Activated T-cell treated with anti-CD3 and anti-CD28 coated beads, Interleukin-2, amount 50 U/mL, for 1 hour (primary cell): ENCODE measurements at regions not wholly inside any gene's neighbourhood (a gene's known extent, or its start where the extent isn't known, plus 50 kb on each side); places are given as distances from the start of the nearest gene placed in this dataset.

Source experiments
- DNase-seq: peaks from one replicate; pipeline ENCODE4 v3.0.0-alpha.2; 2020

DNA sequence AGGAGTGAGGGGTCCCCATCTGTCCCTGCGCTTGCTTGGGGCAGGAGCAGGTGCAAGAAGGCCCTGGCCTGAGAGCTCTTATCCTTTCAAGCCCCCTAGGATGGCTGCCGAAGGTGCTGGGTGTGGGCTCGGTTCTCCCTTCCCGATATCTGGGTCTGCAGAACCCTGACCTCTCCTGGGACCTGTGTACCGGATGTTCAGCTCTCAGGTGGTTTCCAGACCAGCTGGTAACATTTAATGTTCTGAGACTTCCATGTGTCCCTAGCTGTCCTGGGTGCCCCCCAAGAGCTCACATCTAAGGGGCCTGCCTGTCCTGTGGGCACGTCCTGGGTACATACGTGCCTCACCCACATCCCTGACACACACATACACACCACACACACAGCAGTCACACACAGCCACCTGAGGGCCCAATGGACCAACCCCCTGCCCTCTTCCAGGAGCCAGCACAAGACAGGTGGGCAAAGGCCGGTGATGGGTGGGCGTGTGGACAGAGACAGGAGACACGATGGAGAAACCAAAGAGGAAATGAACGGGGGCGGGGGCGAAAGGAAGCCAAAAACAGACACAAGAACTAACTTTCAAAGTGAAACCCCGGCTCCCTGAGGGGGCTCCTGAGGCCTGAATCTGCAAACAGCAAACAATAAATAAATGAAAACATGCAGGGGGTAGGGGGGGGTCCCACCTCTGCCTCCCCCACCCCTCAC, 124.3 kb downstream of the PTPRS start:
- DNase-seq = no peak

DNA sequence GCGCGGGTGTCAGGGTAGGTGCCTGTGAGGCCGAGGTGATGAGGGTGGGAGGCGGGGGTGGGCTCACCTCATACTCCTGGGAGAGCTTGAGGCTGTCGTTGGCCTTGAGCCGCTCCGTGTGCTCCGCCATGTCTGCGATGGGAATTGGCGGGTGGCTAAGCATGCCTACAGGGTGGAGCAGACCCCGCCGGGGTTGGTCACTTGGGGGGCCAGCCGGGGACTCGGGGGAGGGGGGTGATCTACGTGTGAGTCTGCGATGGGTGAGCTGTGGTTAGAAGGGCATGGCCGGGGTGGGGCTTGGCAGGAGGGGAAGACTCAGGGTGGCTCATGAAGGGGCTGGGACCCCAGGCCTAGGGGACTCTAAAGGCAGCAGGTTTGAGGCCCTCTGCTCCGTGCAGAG, 125.2 kb downstream of the PTPRS start:
- DNase-seq = no peak

DNA sequence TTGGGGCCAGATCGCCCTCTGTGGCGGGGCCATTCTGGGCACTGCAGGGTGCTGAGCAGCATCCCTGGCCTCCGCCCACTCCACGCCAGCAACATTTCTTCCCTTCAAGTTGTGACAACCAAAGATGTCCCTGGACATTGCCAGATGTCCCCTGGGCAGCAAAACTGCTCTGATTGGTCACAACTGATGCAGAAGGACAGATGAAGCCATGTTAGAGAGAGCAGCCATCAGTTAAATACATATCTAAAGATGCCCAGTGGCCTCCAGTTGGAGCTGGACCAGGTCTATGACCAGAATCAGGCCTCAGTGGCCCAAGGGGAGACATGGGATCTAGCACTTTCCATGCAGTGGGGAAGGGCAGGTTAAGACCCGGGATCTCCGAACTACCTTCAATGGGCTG, 125.7 kb downstream of the PTPRS start:
- no peak for DNase-seq

DNA sequence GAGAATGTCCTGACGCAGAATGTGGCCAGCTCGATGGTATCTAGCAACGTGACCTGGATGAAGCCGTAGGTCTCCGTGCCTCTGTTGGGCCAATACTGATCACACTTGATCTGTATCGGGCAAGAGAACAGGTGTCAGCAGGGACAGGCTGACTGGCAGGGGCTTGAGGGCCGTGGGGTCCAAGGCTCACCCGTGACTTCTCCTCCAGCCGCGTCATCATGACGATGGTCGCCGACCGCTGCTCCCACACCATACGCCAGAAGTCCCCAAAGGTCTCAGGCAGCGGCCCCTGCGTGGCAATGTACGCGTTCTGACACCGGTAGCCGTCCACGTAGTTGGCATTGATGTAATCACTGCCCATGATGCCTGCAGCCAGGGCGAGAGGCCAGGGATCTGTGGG, 126.2 kb downstream of the PTPRS start:
- DNase-seq = no peak

DNA sequence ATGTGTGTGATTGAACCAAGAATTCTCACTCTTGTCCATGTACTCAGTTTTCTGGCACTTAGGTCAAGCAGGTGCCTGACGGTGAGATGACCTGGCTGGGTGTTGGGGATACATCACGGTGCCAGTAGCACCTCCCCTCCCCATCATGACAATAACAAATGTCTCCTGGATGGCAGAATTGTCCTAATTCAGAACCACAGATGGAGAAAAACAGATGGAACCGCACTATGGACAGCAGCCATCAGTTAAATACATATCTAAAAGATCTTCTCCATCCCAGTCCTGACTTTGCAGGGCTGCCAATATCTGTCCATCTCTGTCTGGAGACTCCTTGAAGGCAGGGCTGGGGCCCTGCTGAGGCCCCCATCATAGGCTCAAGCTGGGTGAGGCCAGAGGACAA, 126.9 kb downstream of the PTPRS start:
- DNase-seq = no peak

DNA sequence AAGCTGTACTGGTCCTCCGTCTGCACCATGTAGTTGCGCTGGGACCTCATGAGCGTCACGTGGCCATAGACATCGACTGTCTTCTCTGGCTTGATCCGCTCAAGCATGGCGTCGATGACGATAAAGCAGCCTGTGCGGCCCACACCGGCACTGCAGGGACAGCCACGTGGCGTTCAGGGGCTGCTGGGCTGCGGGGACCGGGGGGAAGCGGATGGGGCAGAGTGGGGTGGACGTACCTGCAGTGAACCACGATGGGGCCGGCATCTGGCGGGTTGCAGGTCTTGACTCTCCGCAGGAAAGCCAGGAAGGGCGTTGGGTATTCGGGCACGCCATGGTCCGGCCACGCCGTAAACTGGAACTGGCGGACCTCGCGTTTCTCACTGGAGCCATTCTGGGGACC, 128.5 kb downstream of the PTPRS start:
- DNase-seq = no peak

DNA sequence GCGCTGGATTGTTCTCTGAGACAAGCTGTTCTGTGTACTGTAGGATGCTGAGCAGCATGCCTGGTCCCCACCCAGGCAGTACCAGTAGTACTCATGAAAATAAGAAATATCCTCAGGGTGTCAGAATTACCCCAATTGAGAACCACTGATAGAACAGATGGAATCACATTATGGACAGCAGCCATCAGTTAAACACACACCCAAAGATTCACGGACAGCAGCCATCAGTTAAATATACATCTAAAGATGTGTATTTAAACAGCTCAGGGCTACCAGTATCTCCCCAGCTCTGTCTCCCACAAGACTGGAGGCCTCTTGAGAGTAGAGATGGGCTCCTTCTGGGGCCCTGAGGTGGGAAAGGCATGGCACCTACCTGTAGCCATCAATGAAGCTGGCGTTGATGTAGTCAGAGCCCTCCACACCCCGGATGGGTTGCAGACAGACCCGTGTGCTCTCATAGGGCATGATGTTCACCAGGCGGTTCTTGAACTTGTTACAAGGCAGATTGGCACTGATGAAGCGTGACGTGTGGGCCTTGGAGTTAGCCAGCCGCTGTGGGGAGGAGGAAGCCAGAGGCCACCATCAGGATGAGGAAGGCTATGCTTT, 129.3 kb downstream of the PTPRS start:
- no peak for DNase-seq

DNA sequence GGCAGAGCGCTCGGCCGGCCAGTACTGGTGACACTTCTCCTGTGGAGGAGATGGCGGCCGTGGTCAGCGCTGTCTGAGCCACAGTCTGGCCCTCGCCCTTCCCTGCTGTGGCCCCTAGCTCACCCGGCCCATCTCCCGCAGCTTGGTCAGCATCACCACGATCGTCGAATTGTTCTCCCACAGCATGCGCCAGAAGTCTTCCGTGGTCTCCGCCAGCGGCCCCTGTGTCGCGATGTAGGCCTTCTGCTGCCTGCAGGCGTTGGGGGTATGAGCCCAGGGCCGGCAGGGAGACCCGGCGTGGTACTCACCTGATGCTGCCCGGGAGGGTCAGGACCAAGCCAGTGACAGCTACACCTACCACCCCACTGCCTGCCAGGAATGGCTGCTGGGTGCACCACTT, 130.1 kb downstream of the PTPRS start:
- no peak for DNase-seq

DNA sequence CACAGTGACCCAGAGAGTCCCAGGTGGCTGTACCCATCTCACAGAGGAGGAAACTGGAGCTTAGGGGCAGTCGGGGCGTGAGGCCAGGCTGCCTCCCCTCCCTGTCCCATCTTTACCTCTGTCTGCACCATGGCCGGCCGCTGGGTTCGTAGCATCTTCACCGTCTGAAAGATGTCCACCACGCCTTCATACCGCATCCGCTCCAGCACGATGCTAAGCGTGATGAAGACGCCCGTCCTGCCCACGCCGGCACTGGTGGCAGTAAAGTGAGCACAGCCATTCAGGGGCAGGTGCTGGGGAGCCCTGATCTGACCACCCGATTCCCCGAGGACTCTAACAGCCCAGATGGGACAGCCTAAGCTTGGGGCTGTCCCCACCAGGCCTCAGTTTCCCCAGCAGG, 132.8 kb downstream of the PTPRS start:
- no peak for DNase-seq

DNA sequence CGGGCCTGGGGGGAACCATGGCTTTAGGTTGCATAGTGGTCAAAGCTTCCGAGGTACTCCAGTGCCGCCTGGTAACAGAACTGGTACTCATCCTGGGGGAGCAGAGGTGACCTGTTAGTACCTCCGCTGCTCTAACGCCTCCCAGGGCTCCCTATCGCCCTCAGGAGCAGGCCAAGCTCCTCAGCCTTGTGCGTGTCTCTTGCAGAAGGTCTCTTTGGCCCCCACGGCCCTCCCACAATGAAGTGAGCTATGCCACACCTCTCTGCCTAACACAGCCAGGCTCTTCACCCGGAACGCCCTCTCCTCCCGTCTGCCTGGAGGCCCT, 133.9 kb downstream of the PTPRS start:
- DNase-seq = no peak

DNA sequence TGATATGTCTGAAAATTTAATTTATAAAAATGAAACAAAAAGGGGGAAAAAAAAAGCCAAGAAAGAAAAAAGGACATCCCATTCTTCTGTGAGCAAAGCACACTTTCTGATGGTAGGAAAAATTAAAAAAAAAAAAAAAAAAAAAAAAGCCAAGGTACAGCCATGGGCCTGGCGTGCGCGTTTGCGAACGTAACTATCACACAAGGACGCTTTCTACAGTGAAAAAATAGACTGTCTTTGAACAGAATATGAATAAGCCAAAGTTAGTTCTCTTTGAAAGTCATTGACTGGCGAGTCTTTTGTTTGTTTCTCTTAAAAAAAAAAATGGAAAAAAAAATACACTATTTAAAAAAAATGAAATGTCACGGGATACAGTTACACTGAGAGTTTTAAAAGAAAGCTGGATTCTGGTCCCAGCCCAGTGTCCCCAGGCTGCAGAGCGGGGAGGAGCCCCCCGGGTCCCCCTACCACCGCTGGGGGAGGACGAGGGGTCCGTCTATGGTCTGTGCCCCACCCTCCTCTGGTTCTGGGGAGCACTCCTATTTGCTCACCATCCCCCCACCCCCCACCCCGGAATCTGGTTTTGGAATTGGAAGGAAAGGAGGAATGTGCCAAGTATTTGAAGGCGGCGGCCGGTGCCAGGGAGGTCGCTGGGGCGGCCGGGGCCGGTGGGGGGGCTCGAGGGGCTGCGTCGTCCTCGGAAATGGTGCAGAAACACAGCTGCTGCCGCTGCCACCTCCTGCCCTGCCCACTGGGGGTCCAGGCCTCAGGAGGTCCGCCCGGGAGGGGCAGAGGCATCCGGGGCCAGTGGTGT, 134.5 kb downstream of the PTPRS start:
- DNase-seq = no peak

DNA sequence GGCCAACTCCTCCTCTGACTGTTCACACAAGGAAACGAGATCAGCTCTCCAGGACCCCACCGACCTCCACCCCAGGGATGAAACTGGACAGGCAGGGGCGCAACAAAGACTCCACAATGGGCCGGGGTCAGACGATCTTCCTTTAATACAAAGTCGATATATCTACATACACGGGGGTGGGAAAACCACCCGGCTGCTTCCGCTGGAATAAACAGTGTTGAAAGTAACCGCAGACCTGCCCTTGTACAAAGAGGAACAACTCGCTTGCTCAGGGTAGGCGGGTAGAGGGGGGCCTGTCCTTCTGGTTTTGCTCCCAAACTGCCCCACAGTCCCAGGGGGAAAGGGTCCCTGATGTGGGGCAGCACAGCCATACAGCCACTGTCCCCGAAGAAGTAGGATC, 135.2 kb downstream of the PTPRS start:
- peak; percentile 23 for DNase-seq

DNA sequence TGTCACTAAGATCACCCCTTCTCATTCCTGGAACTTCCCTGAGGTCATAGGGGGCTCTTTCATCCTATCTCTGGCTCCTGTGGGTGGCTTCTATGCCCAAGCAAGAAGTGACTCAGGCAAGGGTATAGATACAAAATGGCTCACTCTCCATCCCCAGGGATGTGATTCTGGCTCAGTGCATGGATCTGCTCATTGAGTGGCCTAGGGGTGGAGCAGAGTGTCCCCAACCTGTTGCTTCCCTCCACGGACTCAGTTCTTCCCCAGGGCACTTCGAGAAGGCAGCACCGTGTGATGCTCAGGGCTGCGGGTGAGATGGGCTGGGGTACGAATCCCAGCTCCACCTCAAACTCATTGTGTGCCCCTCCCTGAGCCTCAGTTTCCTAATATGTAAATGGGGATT, 136.4 kb downstream of the PTPRS start:
- DNase-seq = no peak
